ENCODE measurements at regions not wholly inside any gene's neighbourhood (a gene's known extent, or its start where the extent isn't known, plus 50 kb on each side); places are given as distances from the start of the nearest gene placed in this dataset.
A peak's percentile ranks its signal among the peaks of the same experiment; 100 is the strongest.

DNA sequence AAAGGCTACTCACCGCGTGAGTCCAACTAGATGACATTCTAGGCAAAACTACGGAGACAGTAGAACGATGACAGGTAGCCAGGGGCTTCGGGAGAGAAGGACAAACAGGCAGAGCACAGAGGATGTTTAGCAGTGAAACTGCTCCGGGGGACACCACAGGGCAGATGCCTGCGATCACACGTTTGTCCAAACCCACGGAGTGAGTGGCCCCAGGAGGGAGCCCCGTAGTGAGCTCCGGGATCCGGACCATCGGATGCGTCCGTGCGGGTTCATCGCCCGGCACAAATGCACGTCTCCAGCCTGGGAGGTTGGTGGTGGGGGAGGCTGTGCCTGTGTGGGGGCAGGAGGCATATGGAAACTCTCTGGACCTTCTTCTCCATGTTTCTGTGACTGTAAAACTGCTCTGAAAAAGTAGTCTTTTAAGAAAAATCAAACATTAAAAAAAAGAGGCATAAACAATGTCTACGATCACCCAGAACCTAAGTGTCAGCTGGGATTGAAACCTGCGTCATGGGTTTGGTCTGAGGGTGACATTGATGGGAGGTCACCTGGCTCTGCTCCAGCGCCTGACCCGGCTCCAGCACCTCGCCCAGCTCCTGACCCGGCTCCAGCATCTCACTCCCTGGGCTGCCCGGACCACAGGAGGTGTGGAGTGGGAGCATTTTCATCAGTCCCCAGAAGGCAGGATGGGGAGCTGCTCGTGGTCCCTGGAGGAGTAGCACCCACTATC is 83.0 kb upstream of the CTDP1 start:
- no peak for DNase-seq

DNA sequence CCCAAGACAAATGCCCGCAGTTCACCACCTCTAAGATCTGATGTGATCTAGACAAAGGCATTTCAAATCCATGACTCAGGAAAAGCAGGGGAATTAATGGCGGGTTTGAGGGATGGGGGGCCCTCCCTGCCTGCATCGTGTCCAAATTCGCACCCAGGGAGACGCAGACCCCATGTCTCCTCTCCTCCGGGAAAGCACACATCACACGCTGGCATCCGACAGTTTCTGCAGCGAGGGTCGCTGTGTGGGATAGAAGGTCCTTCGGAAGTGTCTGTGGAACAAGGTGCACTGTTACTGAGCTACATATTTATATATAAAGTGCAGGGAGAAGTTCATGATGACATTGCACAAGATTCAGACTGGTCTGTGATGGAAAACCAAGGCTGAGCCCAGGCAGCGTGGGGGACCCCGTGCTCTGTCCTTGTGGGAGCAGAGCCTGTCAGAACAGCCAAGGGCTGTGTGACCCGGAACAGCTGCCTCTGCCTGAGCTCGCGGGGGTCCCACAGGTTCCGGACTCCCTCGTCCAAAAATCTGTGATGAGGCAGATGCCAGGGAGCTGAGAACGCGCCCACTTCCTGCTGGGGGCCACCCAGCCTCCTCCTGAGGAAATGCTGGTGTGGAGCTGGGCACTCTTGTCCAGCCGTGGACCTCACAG is 82.3 kb upstream of the CTDP1 start:
- DNase-seq = peak; percentile 13

DNA sequence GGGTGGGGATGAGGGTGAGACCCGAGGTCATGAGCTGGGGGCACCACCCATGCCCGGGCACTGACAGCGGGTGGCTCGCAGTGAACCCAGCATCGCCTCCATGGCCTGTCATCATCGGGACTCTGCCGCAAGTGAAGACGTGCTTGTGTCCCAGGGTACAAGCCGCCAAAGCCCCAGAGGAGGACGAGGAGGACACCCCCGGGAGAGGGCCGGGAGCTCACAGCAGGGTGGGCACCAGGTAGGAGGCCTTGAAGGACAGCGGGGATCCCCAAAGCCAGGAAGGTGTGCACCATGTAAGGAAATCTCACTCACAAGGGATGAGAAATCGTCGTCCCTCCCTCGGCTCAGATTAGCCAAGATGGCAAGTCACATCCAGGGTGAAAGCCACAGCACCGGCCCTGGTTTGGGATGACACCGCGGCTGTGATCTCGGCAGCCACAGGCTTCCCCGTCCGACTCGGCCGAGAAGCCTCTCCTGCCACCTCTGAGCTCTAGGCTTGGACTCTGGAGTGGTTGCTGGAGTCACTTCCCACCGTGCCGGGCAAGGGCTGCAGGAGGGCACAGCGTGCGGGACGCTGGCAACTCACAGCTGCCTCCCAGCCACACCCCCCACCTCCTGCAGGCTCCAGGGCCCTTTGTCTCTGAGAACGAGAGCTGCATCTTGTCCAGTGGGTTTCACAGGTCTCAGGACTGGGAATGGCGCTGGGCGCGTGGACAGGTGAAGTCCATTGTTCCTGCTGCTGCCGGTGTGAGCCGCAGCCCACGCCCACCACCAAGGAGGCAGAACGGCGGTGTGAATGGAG is 81.6 kb upstream of the CTDP1 start:
- peak; percentile 53 for DNase-seq

DNA sequence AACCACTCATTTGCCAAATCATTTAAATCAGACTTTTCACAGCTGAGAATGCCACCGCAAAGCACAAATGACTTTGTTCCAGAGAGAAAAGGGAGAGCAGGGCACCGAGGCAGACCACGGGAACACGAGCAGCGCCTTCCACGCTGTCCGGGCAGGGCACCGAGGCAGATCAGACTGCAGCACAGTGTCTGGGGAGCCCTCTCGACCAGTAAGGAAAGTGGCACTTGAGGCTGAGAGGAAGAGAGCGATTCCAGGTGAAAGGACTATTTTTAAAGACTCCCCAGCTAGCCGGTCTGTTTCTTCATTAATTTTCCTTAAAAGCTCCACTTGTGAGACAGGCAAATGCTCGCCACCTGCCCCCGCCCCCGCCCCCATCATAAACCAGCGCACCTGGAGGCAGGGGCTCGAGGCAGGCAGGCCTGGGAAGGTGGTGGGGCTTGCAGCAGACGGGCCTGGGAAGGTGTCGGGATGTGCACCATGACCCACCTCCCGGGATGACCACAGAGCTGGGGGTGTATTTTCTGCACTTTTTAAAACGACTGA is 80.9 kb upstream of the CTDP1 start:
- DNase-seq = peak; percentile 17

GRCh38 chr18:79599441-79599931 is 80.1 kb upstream of the CTDP1 start:
- peak; percentile 28 for DNase-seq

GRCh38 chr18:79600141-79600540 is 79.5 kb upstream of the CTDP1 start:
- DNase-seq = peak; percentile 46

GRCh38 chr18:79600596-79600995 is 79.0 kb upstream of the CTDP1 start:
- peak; percentile 12 for DNase-seq

GRCh38 chr18:79601234-79601633 is 78.4 kb upstream of the CTDP1 start:
- peak; percentile 9 for DNase-seq

GRCh38 chr18:79603321-79604204 is 76.0 kb upstream of the CTDP1 start:
- peak; percentile 57 for DNase-seq

DNA sequence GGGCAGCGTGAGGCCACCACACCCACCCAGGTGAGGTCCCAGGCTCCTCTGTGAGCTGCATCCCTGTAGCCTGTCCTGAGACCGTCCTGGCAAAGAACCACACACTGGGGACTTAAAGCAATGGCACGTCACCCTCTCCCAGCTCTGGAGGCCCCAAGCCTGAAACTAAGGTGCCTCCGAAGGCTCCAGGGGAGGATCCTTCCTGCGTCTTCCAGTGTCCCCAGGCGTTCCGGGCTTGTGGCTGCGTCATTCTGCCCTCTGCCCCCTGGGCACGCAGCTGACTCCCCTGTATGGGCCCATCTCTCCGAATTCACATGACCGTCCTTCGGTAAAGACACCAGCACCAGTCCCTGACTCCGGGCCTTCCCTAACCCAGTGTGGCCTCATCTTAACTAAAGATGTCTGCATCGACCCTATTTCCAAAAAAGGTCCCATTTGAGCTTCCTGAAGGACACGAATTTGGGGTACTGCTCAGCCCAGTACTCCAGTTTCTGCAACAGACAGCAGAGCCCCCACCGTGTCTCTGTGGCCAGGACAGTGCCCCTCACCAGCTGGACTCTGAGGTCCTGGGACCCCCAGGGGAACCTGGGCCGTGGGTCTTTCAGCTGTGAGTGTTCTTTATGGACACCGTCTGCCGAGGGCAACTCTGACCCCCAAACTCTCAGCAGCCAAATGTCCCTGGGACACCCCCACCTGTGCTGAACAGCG is 75.2 kb upstream of the CTDP1 start:
- peak; percentile 34 for DNase-seq

DNA sequence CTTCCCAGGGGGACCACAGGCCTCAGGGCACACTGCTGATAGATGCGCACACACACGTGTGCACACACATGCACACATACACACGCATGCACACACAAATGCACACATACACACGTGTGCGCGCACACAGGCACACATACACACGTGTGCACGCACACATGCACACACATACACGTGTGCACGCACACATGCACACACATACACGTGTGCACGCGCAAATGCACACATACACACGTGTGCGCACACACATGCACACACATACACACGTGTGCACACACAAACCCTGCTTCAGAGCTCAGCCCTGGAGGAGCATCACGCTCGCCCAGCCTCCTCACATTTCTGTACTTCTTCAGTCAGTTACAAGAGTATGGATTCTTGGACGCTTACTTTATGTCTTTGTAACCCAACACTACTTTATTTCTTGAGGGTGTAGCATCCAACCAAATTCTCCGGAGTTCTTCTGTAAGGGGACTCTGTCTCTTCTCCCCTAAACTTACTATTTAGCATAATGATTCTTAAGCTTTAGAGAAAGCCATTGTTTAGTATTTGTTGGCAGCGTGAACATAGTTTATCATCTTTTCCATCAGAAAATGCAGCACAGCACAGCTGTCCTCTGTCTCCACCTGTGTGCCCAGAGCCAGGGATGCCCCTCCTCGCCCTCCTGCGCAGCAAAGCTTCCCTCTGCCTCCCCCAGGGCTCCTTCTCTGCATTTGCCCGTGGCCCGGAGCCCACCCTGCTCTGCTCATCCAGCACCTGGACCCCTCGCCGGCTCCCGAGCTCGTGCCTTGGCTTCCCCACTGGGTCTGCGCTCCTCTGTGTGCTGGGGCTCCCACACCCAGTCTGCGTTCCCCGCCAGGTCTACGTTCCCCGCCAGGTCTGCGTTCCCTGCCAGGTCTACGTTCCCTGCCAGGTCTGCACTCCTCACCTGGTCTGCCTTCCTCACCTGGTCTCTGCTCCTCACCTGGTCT is 74.4 kb upstream of the CTDP1 start:
- DNase-seq = peak; percentile 19

GRCh38 chr18:79606071-79606470 is 73.5 kb upstream of the CTDP1 start:
- DNase-seq = peak; percentile 54

DNA sequence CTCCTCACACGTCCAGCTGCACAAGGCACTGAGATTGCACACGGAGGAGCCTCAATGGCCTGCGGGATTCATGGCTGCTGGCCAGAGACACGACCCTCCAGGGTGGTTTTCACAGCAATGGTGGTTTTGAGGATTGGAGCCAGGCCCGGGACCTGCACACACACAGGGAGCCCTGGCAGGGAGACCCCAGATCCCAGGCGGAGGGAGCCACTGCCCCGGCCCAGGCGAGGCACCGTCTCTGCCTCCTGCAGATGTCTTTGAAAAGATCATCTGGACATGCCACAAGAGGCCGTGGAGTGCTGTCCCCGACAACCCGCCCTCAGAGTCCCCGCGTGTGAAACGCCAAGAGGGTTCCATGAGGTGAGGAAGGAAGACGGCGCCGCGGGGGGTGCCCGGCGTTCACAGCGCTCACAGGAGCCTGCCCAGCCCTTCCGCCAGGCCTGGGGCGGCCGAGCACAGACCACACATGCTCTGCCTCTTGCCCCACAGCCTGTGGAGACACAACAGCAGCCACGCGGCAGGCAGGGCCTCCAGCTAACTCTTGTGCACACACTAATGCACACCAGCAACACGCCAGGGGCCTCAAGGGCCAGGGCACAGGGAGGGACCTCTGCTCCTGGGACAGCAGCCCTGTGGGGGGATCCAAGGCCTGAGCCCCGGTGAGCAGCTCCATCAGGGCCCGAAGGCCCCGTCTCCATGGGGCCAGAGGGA is 72.8 kb upstream of the CTDP1 start:
- DNase-seq = peak; percentile 57

DNA sequence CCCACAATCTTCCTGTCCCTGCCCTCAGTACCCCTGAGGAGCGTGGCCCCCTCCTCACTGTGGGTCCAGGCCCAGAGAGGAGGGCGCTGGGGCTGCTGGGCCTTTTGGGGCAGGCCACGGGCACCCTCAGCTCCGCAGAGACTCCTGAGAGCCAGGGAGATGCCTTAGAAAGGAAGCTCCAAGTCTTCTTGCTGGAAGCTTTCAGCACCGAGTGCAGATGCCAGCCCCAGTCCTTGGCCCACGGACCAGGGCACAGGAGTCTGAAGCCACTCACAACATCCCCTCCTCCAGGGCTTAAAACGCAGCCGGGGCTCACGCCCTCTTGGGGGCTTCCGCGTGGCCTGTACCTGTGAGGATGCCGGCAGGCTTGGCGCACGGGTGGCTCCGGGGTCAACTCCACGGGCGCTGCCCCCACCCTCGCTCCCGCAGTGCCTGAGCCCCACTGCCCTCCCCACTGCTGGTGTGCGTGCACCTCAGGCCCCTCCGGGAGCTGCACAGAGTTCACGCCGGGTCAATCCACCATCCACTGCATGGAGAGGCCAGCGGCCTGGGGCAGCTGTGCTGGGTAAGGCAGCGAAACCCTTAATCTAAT is 72.1 kb upstream of the CTDP1 start:
- DNase-seq = peak; percentile 48

DNA sequence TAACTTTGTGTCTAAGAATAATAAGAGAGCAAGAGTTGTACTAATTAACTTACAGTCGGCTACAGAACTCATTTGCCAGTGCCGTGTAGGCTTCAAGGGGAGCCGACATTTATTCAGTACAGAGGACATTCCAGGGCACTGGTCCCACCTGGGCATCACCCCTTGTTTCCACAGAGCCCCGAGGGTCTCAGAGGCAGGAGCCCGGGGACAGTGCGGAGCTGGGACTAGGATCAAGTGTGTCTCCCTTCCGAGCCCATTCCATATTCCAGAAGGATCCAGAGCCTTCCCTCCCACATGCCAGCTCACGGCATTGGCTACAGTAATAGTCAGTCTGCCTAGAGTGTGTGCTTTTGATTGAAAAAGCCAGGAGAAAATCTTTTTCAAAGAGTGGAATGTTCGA is 71.5 kb upstream of the CTDP1 start:
- peak; percentile 41 for DNase-seq

GRCh38 chr18:79608535-79608934 is 71.1 kb upstream of the CTDP1 start:
- DNase-seq = peak; percentile 54

- DNase-seq = peak; percentile 50
Measured at GRCh38 chr18:79608999-79609461, 70.6 kb upstream of the CTDP1 start.

DNA sequence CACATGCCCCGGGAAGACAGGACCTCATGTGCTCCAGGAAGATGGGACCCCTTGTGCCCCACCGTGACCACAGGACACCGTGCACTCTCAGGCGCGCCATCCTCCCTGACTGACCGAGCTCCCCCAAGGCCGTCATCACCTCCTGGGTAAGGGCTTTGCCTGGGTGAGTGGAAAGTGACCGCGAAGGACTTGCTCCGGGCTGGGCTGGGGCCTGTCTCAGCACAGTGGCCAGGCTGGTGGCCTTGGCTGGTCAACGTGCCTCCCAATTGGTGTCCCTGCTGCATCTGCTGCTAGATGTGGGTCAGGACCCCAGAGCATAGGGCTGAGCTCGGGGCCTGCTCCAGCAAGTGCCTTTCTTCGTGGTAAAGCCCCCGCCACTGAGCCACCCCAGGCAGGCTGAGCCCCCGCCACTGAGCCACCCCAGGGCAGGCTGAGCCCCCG is 69.7 kb upstream of the CTDP1 start:
- peak; percentile 42 for DNase-seq

DNA sequence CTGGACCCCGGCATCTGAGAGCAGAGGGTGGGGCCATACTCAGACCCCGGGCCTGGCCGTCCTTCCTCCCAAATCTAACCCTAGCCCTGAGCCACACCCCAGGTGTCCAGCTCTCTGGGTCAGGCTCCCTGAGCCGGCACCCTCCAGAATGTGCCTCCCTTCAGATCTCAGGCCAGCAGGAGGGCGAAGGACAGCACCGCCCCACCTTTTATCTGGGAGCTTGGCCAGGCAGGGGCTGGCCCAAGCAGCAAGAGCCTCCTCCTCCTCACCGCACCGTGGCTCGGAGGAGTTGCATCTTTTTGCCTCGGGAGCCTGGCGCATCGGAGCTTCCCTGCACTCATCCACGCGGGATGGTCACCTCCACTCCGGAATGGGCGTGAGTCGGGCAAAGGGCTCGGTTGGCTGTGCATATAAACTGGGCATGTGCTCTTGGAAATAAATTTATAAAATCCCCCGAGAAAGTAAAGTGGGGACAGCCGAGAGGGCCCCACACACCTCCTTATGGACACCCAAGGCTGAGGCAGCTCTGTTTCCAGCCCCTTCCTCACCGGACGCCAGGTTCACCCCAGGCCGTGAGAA is 69.1 kb upstream of the CTDP1 start:
- DNase-seq = peak; percentile 47
